ENCODE measurements at regions not wholly inside any gene's neighbourhood (a gene's known extent, or its start where the extent isn't known, plus 50 kb on each side); places are given as distances from the start of the nearest gene placed in this dataset.
"Not testable (repeated sequence)": the region's sequence is repeated elsewhere in the genome, so short reads cannot be mapped to it uniquely, and the experiment has no call there.

- intact Hi-C loops (cut with DNase I) = loop anchor here in 1 of 10 donors (10.0 kb wide), 1 partner anchor 241 kb away; no protein-coding TSS in a partner anchor
- no peak overlapping the region for H3K4me3 ChIP-seq
- TF ChIP-seq CTCF (IDR thresholded peaks at IDR 0.05) = no peak
- H3K27ac ChIP-seq = peak overlapping the region in 4 of 10 donors; percentile 16 to 31 (median 25)
- DNase-seq = no peak
- H3K27me3 ChIP-seq = no peaks in the 10 kb centered on the region
- no peaks in the 10 kb centered on the region for H3K36me3 ChIP-seq
- whole genome bisulfite sequencing, 2 donors = 64 to 65% methylated on average over 4 of the region's 4 CpGs
- ATAC-seq = peak in 6 of 8 donors; percentile 56 to 82 (median 75)
- peaks cover 0 to 11% (median 0%) of the 10 kb centered on the region in 9 donors for H3K4me1 ChIP-seq
- H3K9me3 ChIP-seq = no peaks in the 10 kb centered on the region
These were observed 222.4 kb downstream of the KCTD12 start for GRCh38 chr13:76663592-76664335.

GRCh38 chr13:76659074-76659473 lies 227.1 kb downstream of the KCTD12 start:
- intact Hi-C loops (cut with DNase I); ATAC-seq; H3K4me3 ChIP-seq; H3K27ac ChIP-seq; H3K9me3 ChIP-seq; DNase-seq; H3K27me3 ChIP-seq; H3K36me3 ChIP-seq: not testable (repeated sequence)
- WGBS, 2 donors = 94 to 96% methylated on average over 7 of the region's 7 CpGs
- peaks cover 0 to 15% (median 0%) of the 10 kb centered on the region in 9 donors for H3K4me1 ChIP-seq

GRCh38 chr13:76656500-76656899 lies 229.7 kb downstream of the KCTD12 start:
- no peak for TF ChIP-seq CTCF (IDR thresholded peaks at IDR 0.05)
- Histone ChIP-seq H3K4me3 (no peak overlapping the region), H3K9me3 (no peaks in the 10 kb centered on the region), H3K27ac (no peak overlapping the region), H3K4me1 (peaks cover 0 to 15% (median 0%) of the 10 kb centered on the region in 9 donors), H3K36me3 (no peaks in the 10 kb centered on the region), H3K27me3 (no peaks in the 10 kb centered on the region)
- intact Hi-C loops (cut with DNase I) = no loop called here
- ATAC-seq = no peak
- no peak for DNase-seq
- 79 to 84% methylated on average over 4 of the region's 4 CpGs for WGBS, 2 donors

GRCh38 chr13:76656056-76656455 lies 230.1 kb downstream of the KCTD12 start:
- Histone ChIP-seq H3K36me3 (no peaks in the 10 kb centered on the region), H3K27ac (peak overlapping the region in 1 of 10 donors; percentile 21), H3K27me3 (no peaks in the 10 kb centered on the region), H3K4me1 (peaks cover 0 to 15% (median 0%) of the 10 kb centered on the region in 9 donors), H3K4me3 (no peak overlapping the region), H3K9me3 (no peaks in the 10 kb centered on the region)
- 80 to 90% methylated on average over 2 of the region's 2 CpGs for WGBS, 2 donors
- no peak for DNase-seq
- intact Hi-C loops (cut with DNase I) = no loop called here
- no peak for ATAC-seq
- TF ChIP-seq CTCF (IDR thresholded peaks at IDR 0.05) = no peak

- Histone ChIP-seq H3K27me3 (no peaks in the 10 kb centered on the region), H3K9me3 (no peaks in the 10 kb centered on the region), H3K4me1 (peaks cover 0 to 15% (median 0%) of the 10 kb centered on the region in 9 donors), H3K36me3 (no peaks in the 10 kb centered on the region), H3K4me3 (no peak overlapping the region), H3K27ac (no peak overlapping the region)
- no peak for TF ChIP-seq CTCF (IDR thresholded peaks at IDR 0.05)
- ATAC-seq = no peak
- DNase-seq = no peak
- intact Hi-C loops (cut with DNase I) = no loop called here
- 55 to 63% methylated on average over 2 of the region's 2 CpGs for WGBS, 2 donors
These were observed 231.9 kb downstream of the KCTD12 start for GRCh38 chr13:76654263-76654662.
